Chondrocyte (in vitro differentiated cells): ENCODE measurements at regions not wholly inside any gene's neighbourhood (a gene's known extent, or its start where the extent isn't known, plus 50 kb on each side); places are given as distances from the start of the nearest gene placed in this dataset.

Experiments used
- DNase-seq: peaks from one replicate; pipeline ENCODE4 v3.0.0; 2021; ENCODE audit warnings: mixed read lengths, low spot score
- H3K27ac Mint-ChIP-seq: one replicate; pipeline ENCODE4 v1.8.0; 2021; ENCODE audit warnings: mild to moderate bottlenecking, moderate library complexity, mixed read lengths; ENCODE audit not compliant: unreplicated experiment
- H3K27me3 Mint-ChIP-seq: 2 replicates; pipeline ENCODE4 v1.8.0; 2021; ENCODE audit warnings: low read depth, mixed read lengths
- H3K36me3 Mint-ChIP-seq: 2 replicates; pipeline ENCODE4 v1.8.0; 2021; ENCODE audit warnings: low read depth, mixed read lengths
- H3K4me1 Mint-ChIP-seq: 2 replicates; pipeline ENCODE4 v1.8.0; 2021; ENCODE audit warnings: low read depth, mild to moderate bottlenecking, mixed read lengths
- H3K4me3 Mint-ChIP-seq: one replicate; pipeline ENCODE4 v1.8.0; 2021; ENCODE audit warnings: mild to moderate bottlenecking, moderate library complexity, mixed read lengths; ENCODE audit not compliant: unreplicated experiment
- H3K9me3 Mint-ChIP-seq: 2 replicates; pipeline ENCODE4 v1.8.0; 2021; ENCODE audit warnings: low read depth, mixed read lengths
- CTCF ChIP-seq: fragments of 200-600 bp; sonication (generic); IDR thresholded peaks from 2 replicates; pipeline ENCODE4 v1.5.0; 2021; ENCODE audit warnings: antibody characterized with exemption, mild to moderate bottlenecking, moderate library complexity

DNA sequence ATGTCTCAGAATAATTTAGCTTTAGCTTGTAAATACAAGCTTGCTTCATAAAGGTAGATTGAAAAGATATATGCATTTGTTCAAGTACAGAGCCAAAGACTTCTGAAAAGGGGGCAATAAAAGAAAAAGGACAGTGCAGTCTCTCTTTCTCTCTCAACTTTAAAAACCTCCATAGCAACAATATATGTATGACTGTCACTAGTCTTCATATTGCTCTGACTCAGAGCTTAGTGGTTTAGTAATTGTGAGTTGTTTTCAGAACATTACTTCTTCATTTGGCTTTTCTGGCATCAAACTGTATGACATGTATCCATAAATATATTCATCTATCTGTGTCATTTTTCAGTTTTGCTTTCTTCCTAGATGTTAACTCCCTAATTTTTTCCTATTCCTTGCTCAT lies 194.6 kb upstream of the KIF2A start:
- Mint-ChIP-seq H3K9me3 (no peaks in the 10 kb centered on the region), H3K4me1 (peaks cover 18% of the 10 kb centered on the region), H3K36me3 (no peaks in the 10 kb centered on the region), H3K27me3 (peaks cover 3% of the 10 kb centered on the region), H3K27ac (no peak overlapping the region), H3K4me3 (no peak overlapping the region)
- no peak for TF ChIP-seq CTCF
- DNase-seq, result no peak

DNA sequence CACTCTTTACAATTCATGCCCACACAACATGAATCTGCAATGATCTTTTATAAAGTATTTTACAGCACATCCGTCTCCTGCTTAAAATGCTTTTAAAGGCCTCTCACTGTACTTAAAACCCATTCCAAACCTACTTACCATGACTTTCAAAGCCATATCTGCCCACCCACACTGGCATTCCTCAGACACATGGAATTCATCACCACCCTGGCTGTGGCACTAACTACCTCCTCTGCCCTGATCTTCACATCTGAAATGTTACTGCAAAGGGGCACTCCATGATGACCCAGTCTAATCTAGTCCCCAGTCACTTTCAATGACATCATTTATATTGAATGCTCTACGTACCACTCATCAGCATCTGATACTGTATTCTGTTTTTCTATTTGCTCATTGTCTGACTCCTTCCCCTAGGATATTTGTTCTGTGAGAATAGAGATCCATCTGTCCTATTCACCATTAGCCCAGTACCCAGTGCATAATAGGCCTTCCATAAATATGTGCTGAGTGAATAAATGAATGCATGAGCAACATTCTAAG lies 193.2 kb upstream of the KIF2A start:
- H3K9me3 Mint-ChIP-seq, result no peaks in the 10 kb centered on the region

GRCh38 chr5:62115014-62115413 lies 191.0 kb upstream of the KIF2A start:
- H3K4me1 Mint-ChIP-seq, result peaks cover 18% of the 10 kb centered on the region
- no peak for DNase-seq

More for the DNA sequence above, 193.2 kb upstream of the KIF2A start:
- H3K27me3 Mint-ChIP-seq, result peaks cover 3% of the 10 kb centered on the region
- H3K27ac Mint-ChIP-seq, result peak overlapping the region; percentile 4
- H3K4me1 Mint-ChIP-seq, result peaks cover 18% of the 10 kb centered on the region
- no peak for TF ChIP-seq CTCF
- H3K36me3 Mint-ChIP-seq, result no peaks in the 10 kb centered on the region
- no peak for DNase-seq
- no peak overlapping the region for H3K4me3 Mint-ChIP-seq

GRCh38 chr5:62124266-62124665 lies 181.7 kb upstream of the KIF2A start:
- Mint-ChIP-seq H3K27me3 (peaks cover 14% of the 10 kb centered on the region), H3K4me1 (no peaks in the 10 kb centered on the region), H3K36me3 (no peaks in the 10 kb centered on the region), H3K9me3 (no peaks in the 10 kb centered on the region), H3K4me3 (no peak overlapping the region), H3K27ac (no peak overlapping the region)
- no peak for DNase-seq
- TF ChIP-seq CTCF, result no peak

More at GRCh38 chr5:62115014-62115413, 191.0 kb upstream of the KIF2A start:
- H3K27ac Mint-ChIP-seq, result no peak overlapping the region
- H3K36me3 Mint-ChIP-seq, result no peaks in the 10 kb centered on the region
- peaks cover 12% of the 10 kb centered on the region for H3K27me3 Mint-ChIP-seq
- H3K4me3 Mint-ChIP-seq, result no peak overlapping the region
- H3K9me3 Mint-ChIP-seq, result no peaks in the 10 kb centered on the region
- no peak for TF ChIP-seq CTCF

DNA sequence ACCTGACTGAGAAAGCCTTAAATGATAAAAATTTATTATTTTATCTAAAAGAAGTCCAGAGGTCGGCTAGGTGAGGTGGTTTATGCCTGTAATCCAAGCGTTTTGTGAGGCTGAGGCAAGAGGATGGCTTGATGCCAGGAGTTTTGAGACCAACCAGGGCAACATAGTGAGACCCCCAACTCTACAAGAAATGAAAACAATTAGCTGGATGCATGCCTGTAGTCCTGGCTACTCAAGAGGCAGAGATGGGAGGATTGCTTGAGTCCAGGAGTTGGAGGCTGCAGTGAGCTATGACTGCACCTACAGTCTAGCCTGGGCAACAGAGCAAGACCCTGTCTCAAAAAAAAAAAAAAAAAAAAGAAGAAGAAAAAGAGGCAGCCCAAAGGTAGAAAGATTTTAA lies 179.9 kb upstream of the KIF2A start:
- no peak for DNase-seq

More for the DNA sequence above, 179.9 kb upstream of the KIF2A start:
- no peak for TF ChIP-seq CTCF
- Mint-ChIP-seq H3K4me1 (no peaks in the 10 kb centered on the region), H3K27me3 (peaks cover 7% of the 10 kb centered on the region), H3K27ac (no peak overlapping the region), H3K9me3 (no peaks in the 10 kb centered on the region), H3K36me3 (no peaks in the 10 kb centered on the region), H3K4me3 (no peak overlapping the region)
